ENCODE measurements at regions not wholly inside any gene's neighbourhood (a gene's known extent, or its start where the extent isn't known, plus 50 kb on each side); places are given as distances from the start of the nearest gene placed in this dataset.
"Not testable (repeated sequence)": the region's sequence is repeated elsewhere in the genome, so short reads cannot be mapped to it uniquely, and the experiment has no call there.

GRCh38 chr10:62978482-62978881 lies 154.6 kb upstream of the NRBF2 start:
- H3K4me3 ChIP-seq (replicated peaks in 1 of 2; ENCODE audit: low read depth in 2 of 2, low read length in 2 of 2): no peak overlapping the region
- no peak for TF ChIP-seq CTCF (IDR thresholded peaks at IDR 0.05; ENCODE audit: low read depth, low read length)
- no peak for DNase-seq (ENCODE audit: low read depth in 2 of 2)

- not testable (repeated sequence) for H3K4me3 ChIP-seq (replicated peaks in 1 of 2; ENCODE audit: low read depth in 2 of 2, low read length in 2 of 2); DNase-seq (ENCODE audit: low read depth in 2 of 2)
Measured at GRCh38 chr10:62974795-62975194, 158.3 kb upstream of the NRBF2 start.

GRCh38 chr10:62972103-62972502 lies 155.9 kb upstream of the EGR2 start:
- H3K4me3 ChIP-seq (replicated peaks in 1 of 2; ENCODE audit: low read depth in 2 of 2, low read length in 2 of 2): no peak overlapping the region
- TF ChIP-seq CTCF (IDR thresholded peaks at IDR 0.05; ENCODE audit: low read depth, low read length): no peak
- DNase-seq (ENCODE audit: low read depth in 2 of 2): peak; percentile 43 to 46

GRCh38 chr10:62964026-62964425 lies 147.9 kb upstream of the EGR2 start:
- DNase-seq (ENCODE audit: low read depth in 2 of 2): no peak
- no peak overlapping the region for H3K4me3 ChIP-seq (replicated peaks in 1 of 2; ENCODE audit: low read depth in 2 of 2, low read length in 2 of 2)
- TF ChIP-seq CTCF (IDR thresholded peaks at IDR 0.05; ENCODE audit: low read depth, low read length): no peak

- peak; percentile 36 to 44 for DNase-seq (ENCODE audit: low read depth in 2 of 2)
- no peak overlapping the region for H3K4me3 ChIP-seq (replicated peaks in 1 of 2; ENCODE audit: low read depth in 2 of 2, low read length in 2 of 2)
Measured at GRCh38 chr10:62961951-62962523, 145.9 kb upstream of the EGR2 start.

GRCh38 chr10:62960416-62960815 lies 144.2 kb upstream of the EGR2 start:
- peak; percentile 22 to 53 for DNase-seq (ENCODE audit: low read depth in 2 of 2)
- no peak for TF ChIP-seq CTCF (IDR thresholded peaks at IDR 0.05; ENCODE audit: low read depth, low read length)
- no peak overlapping the region for H3K4me3 ChIP-seq (replicated peaks in 1 of 2; ENCODE audit: low read depth in 2 of 2, low read length in 2 of 2)

More at GRCh38 chr10:62961951-62962523, 145.9 kb upstream of the EGR2 start:
- no peak for TF ChIP-seq CTCF (IDR thresholded peaks at IDR 0.05; ENCODE audit: low read depth, low read length)

GRCh38 chr10:62959553-62959952 lies 143.4 kb upstream of the EGR2 start:
- TF ChIP-seq CTCF (IDR thresholded peaks at IDR 0.05; ENCODE audit: low read depth, low read length): no peak
- H3K4me3 ChIP-seq (replicated peaks in 1 of 2; ENCODE audit: low read depth in 2 of 2, low read length in 2 of 2): no peak overlapping the region
- DNase-seq (ENCODE audit: low read depth in 2 of 2): peak; percentile 17 to 18
